Nephron (organoid): ENCODE measurements at regions not wholly inside any gene's neighbourhood (a gene's known extent, or its start where the extent isn't known, plus 50 kb on each side); places are given as distances from the start of the nearest gene placed in this dataset.
A peak's percentile ranks its signal among the peaks of the same experiment; 100 is the strongest.

ENCODE experiments used
- H3K27ac Mint-ChIP-seq, 3 experiments: 2 replicates each; pipeline ENCODE4 v1.8.0; 2020; ENCODE audit warnings: mixed read lengths in 3 of 3, mild to moderate bottlenecking in 2 of 3, moderate library complexity in 1 of 3
- H3K27me3 Mint-ChIP-seq: 2 replicates; pipeline ENCODE4 v1.8.0; 2021; ENCODE audit warnings: low read depth, mild to moderate bottlenecking, moderate library complexity, mixed read lengths
- H3K36me3 Mint-ChIP-seq: 2 replicates; pipeline ENCODE4 v1.8.0; 2020; ENCODE audit warnings: low read depth, mixed read lengths
- H3K4me1 Mint-ChIP-seq: 2 replicates; pipeline ENCODE4 v1.8.0; 2020; ENCODE audit warnings: mixed read lengths
- H3K4me3 Mint-ChIP-seq, 3 experiments: 2 replicates each; pipeline ENCODE4 v1.8.0; 2020; ENCODE audit warnings: mild to moderate bottlenecking in 3 of 3, mixed read lengths in 3 of 3, moderate library complexity in 2 of 3
- H3K9me3 Mint-ChIP-seq: 2 replicates; pipeline ENCODE4 v1.8.0; 2020; ENCODE audit warnings: mixed read lengths
- CTCF ChIP-seq, 3 experiments: fragments of 200-600 bp; sonication (generic); IDR thresholded peaks; one replicate each; pipeline ENCODE4 v1.5.0; 2021; ENCODE audit warnings: antibody characterized with exemption in 3 of 3; ENCODE audit not compliant: unreplicated experiment in 3 of 3

GRCh38 chr3:965826-966225 is 127.0 kb upstream of the CNTN6 start:
- Mint-ChIP-seq H3K9me3 (peaks cover 9% of the 10 kb centered on the region), H3K27ac (peak overlapping the region; percentile 68 to 89 (median 78)), H3K4me1 (peaks cover 19% of the 10 kb centered on the region), H3K4me3 (peak overlapping the region in 2 of 3 experiments; percentile 54 to 63), H3K27me3 (no peaks in the 10 kb centered on the region), H3K36me3 (no peaks in the 10 kb centered on the region)
- TF ChIP-seq CTCF (IDR thresholded peaks at IDR 0.05; ENCODE audit: unreplicated experiment in 3 of 3): no peak

- H3K27ac Mint-ChIP-seq: peak overlapping the region; percentile 68 to 89 (median 78)
- peak overlapping the region in 2 of 3 experiments; percentile 54 to 63 for H3K4me3 Mint-ChIP-seq
- H3K9me3 Mint-ChIP-seq: peaks cover 10% of the 10 kb centered on the region
- no peaks in the 10 kb centered on the region for H3K36me3 Mint-ChIP-seq
- no peaks in the 10 kb centered on the region for H3K27me3 Mint-ChIP-seq
- H3K4me1 Mint-ChIP-seq: peaks cover 19% of the 10 kb centered on the region
- no peak for TF ChIP-seq CTCF (IDR thresholded peaks at IDR 0.05; ENCODE audit: unreplicated experiment in 3 of 3)
Measured at GRCh38 chr3:966341-966740, 126.5 kb upstream of the CNTN6 start.

- H3K27me3 Mint-ChIP-seq: no peaks in the 10 kb centered on the region
- H3K27ac Mint-ChIP-seq: no peak overlapping the region
- H3K9me3 Mint-ChIP-seq: peaks cover 12% of the 10 kb centered on the region
- H3K4me3 Mint-ChIP-seq: no peak overlapping the region
- no peak for TF ChIP-seq CTCF (IDR thresholded peaks at IDR 0.05; ENCODE audit: unreplicated experiment in 3 of 3)
- H3K4me1 Mint-ChIP-seq: no peaks in the 10 kb centered on the region
- no peaks in the 10 kb centered on the region for H3K36me3 Mint-ChIP-seq
Measured at GRCh38 chr3:973340-973739, 119.5 kb upstream of the CNTN6 start.

- H3K4me3 Mint-ChIP-seq: no peak overlapping the region
- H3K27ac Mint-ChIP-seq: no peak overlapping the region
- no peaks in the 10 kb centered on the region for H3K4me1 Mint-ChIP-seq
- H3K36me3 Mint-ChIP-seq: peaks cover 3% of the 10 kb centered on the region
- no peak for TF ChIP-seq CTCF (IDR thresholded peaks at IDR 0.05; ENCODE audit: unreplicated experiment in 3 of 3)
- H3K9me3 Mint-ChIP-seq: peaks cover 22% of the 10 kb centered on the region
- H3K27me3 Mint-ChIP-seq: no peaks in the 10 kb centered on the region
Measured at GRCh38 chr3:976006-976405, 116.8 kb upstream of the CNTN6 start.

- H3K36me3 Mint-ChIP-seq: peaks cover 3% of the 10 kb centered on the region
- peaks cover 23% of the 10 kb centered on the region for H3K9me3 Mint-ChIP-seq
- no peak for TF ChIP-seq CTCF (IDR thresholded peaks at IDR 0.05; ENCODE audit: unreplicated experiment in 3 of 3)
- H3K4me3 Mint-ChIP-seq: no peak overlapping the region
- H3K27ac Mint-ChIP-seq: no peak overlapping the region
- H3K27me3 Mint-ChIP-seq: no peaks in the 10 kb centered on the region
- H3K4me1 Mint-ChIP-seq: no peaks in the 10 kb centered on the region
Measured at GRCh38 chr3:981156-981555, 111.7 kb upstream of the CNTN6 start.

GRCh38 chr3:988785-989184 is 104.0 kb upstream of the CNTN6 start:
- no peak for TF ChIP-seq CTCF (IDR thresholded peaks at IDR 0.05; ENCODE audit: unreplicated experiment in 3 of 3)
- H3K36me3 Mint-ChIP-seq: no peaks in the 10 kb centered on the region
- peaks cover 9% of the 10 kb centered on the region for H3K9me3 Mint-ChIP-seq
- no peaks in the 10 kb centered on the region for H3K27me3 Mint-ChIP-seq
- H3K4me1 Mint-ChIP-seq: no peaks in the 10 kb centered on the region
- no peak overlapping the region for H3K4me3 Mint-ChIP-seq
- H3K27ac Mint-ChIP-seq: no peak overlapping the region
